GM12801 (cell line): ENCODE measurements at regions not wholly inside any gene's neighbourhood (a gene's known extent, or its start where the extent isn't known, plus 50 kb on each side); places are given as distances from the start of the nearest gene placed in this dataset.

Source experiments
- TF ChIP-seq, protein P1 (sequence below): IDR thresholded peaks from one replicate; pipeline ENCODE4 v1.5.1; 2011; ENCODE audit warnings: control low read depth; ENCODE audit not compliant: insufficient read length; ENCODE audit errors: extremely low read depth

- TF ChIP-seq, protein P1, sequence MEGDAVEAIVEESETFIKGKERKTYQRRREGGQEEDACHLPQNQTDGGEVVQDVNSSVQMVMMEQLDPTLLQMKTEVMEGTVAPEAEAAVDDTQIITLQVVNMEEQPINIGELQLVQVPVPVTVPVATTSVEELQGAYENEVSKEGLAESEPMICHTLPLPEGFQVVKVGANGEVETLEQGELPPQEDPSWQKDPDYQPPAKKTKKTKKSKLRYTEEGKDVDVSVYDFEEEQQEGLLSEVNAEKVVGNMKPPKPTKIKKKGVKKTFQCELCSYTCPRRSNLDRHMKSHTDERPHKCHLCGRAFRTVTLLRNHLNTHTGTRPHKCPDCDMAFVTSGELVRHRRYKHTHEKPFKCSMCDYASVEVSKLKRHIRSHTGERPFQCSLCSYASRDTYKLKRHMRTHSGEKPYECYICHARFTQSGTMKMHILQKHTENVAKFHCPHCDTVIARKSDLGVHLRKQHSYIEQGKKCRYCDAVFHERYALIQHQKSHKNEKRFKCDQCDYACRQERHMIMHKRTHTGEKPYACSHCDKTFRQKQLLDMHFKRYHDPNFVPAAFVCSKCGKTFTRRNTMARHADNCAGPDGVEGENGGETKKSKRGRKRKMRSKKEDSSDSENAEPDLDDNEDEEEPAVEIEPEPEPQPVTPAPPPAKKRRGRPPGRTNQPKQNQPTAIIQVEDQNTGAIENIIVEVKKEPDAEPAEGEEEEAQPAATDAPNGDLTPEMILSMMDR = no peak
Measured at GRCh38 chr16:52851211-52851740, 201.4 kb downstream of the CHD9NB start.

DNA sequence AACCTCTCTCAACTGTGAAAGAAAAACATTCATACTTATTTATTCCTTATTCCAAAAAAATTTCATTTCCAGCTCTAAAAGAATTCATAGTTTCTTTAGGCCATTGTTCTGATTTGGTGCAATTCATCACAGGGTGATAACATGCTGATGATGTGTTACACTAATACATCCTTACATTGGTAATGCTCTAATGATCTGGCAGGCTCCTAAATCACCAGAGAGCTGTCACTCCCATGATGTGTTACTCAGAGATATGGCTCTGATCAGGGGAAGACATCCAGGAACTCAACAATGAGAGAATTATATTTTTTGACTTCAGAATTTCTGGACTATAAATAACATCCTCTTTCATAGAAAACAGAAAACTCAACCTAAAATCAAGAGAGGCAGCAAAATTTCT is 209.3 kb downstream of the CHD9NB start:
- TF ChIP-seq, protein P1 = no peak

DNA sequence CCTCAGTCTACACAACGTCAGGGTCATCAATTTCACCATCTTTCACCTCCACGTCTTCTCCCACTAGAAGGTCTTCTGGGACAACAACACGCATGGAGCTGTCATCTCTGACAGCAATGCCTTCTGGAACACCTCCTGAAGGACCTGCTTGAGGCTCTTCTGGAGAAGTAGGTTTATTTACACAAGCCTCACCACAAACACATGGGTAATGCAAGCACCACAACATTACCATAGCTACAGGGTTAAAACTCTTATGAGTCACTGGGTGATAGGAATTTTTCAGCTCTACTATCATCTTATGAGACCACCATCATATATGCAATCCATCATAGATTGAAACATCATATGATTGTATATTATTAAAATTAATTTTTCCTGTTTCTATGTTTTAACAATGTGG is 215.4 kb downstream of the CHD9NB start:
- TF ChIP-seq, protein P1 = no peak

GRCh38 chr16:52834736-52835465 is 217.8 kb downstream of the CHD9NB start:
- TF ChIP-seq, protein P1 = no peak

DNA sequence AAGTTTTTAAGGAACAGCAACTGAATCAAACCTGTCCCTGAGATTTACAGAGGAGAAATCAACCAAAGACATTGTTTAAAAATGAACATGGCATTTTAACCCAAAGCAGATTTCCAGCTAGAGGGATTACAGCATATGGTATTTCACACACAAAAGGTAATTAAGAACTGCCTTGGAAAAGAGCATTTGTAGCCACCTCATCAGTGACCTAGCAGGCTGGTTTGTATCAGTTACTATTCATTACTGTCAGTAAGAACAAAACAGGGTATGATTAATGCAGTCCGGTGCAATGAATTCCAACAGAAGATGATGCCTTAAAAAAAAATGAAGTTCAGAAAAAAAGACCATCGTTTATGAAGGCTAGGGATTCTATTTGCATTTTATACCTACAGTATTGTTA is 219.9 kb downstream of the CHD9NB start:
- TF ChIP-seq, protein P1 = no peak

DNA sequence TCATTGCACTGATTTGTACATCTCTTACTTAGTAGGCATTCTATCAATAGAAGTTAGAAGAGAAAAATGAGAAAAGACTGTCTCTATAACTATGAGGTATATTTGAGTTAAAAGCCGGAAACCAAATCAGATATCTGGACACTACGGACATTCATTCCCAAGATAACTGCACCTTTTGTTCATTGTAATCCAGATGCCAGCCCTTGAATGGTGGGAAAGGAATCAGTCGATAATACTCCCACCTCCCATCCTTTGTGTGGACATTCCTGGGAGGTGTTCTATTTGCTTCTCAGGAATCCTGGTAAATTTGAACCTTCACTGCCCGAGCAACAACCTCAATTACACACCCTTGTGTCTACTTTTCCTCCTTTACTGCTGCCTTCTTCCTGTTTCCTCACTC is 225.2 kb downstream of the CHD9NB start:
- TF ChIP-seq, protein P1 = no peak

DNA sequence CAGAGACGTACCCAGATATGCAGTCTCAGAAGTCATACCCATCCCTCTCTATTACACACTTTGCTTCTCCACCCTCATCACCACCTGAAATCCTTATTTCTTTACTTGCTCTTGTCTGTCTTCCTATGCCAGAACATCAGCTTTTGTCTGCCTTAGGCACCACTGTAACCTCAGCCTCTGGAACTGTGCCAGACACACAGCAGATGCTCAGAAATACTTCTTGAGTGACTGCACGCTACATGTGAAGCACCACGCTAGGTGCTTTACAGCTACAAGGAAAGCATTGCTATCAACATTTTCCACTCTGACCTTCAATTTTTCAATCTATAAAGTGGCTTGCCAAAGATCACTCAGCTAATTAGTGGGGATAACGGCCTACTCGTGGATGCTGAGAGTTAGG is 226.8 kb downstream of the CHD9NB start:
- TF ChIP-seq, protein P1 = no peak
